ENCODE measurements at regions not wholly inside any gene's neighbourhood (a gene's known extent, or its start where the extent isn't known, plus 50 kb on each side); places are given as distances from the start of the nearest gene placed in this dataset.

DNA sequence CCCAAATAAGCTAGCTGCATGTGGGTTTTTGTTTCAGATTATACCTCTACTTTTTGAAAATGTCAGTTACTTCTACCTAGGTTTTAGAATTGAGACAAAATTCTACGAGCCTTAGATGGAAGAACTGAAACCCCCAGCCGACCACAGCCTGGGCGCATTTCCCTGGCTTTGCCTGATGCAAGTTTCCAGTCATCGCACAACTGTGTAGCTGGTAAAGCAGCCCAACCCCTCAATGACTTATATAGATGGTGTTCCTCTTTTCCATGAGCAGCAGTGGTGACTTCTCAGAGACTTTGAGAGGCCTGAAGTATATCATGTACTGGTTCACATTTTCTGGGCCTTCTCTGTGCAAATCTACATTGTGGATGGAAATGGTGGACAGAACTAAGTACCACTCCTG lies 515.4 kb upstream of the RAB6C start:
- TF ChIP-seq EZH2phosphoT487 (IDR thresholded peaks at IDR 0.05; ENCODE audit: borderline replicate concordance, low read length) (no peak), CTCF (conservative IDR thresholded peaks at IDR 0.05; ENCODE audit: low read depth, low read length) (no peak), EZH2 (IDR thresholded peaks at IDR 0.05; ENCODE audit: low read length, unreplicated experiment) (no peak)
- H3F3A ChIP-seq (ENCODE audit: low read length, unreplicated experiment): no peaks in the 10 kb centered on the region
- no peak overlapping the region for H2AFZ ChIP-seq (ENCODE audit: low read length)
- CTCF ChIA-PET: no interaction called here
- H4K20me1 ChIP-seq (ENCODE audit: low read length): no peaks in the 10 kb centered on the region
- H3K36me3 ChIP-seq (ENCODE audit: low read depth, low read length): no peaks in the 10 kb centered on the region
- no peak overlapping the region for H3K4me3 ChIP-seq (ENCODE audit: low read length)
- ATAC-seq: no peak
- no peaks in the 10 kb centered on the region for H3K27me3 ChIP-seq (ENCODE audit: low read length)
- BruUV-seq (replicated peaks): no TSS peak
- H3K79me2 ChIP-seq (ENCODE audit: low read length): no peaks in the 10 kb centered on the region
- POLR2A ChIA-PET (ENCODE audit: unreplicated experiment): no interaction called here
- H3K4me2 ChIP-seq (ENCODE audit: low read length): no peak overlapping the region
- DNase-seq: no peak
- H3K27ac ChIP-seq (ENCODE audit: low read length): no peak overlapping the region
- H3K9ac ChIP-seq (ENCODE audit: low read length): no peak overlapping the region
- intact Hi-C loops (cut with micrococcal nuclease): no loop called here
- no peaks in the 10 kb centered on the region for H3K9me2 ChIP-seq (replicated peaks; ENCODE audit: low read length)
- H3K9me3 ChIP-seq (ENCODE audit: low read length): no peaks in the 10 kb centered on the region
- H3K4me1 ChIP-seq (ENCODE audit: insufficient read depth, low read length): no peaks in the 10 kb centered on the region

DNA sequence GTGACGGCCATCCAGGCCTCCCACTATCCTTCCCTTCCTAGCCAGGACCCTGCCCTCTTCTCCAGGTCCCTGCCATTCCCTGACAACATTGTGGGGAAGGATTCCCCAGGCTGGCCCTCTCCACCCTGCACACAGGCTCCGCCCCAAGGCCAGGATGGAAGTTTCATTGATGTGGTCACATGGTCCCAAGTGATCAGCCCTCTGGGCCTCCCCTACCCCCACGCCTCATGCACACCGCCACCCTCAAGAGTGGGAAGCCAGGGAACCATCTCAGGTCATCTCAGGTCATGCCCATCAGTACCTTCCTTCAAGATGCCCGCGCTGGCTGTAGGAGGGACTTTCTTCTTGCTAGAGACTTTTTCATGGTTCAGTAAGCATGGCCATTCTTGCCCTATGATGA lies 514.8 kb upstream of the RAB6C start:
- Histone ChIP-seq H3F3A (ENCODE audit: low read length, unreplicated experiment) (no peaks in the 10 kb centered on the region), H3K4me2 (ENCODE audit: low read length) (no peak overlapping the region), H3K79me2 (ENCODE audit: low read length) (no peaks in the 10 kb centered on the region), H3K4me1 (ENCODE audit: insufficient read depth, low read length) (no peaks in the 10 kb centered on the region), H4K20me1 (ENCODE audit: low read length) (no peaks in the 10 kb centered on the region), H3K27ac (ENCODE audit: low read length) (no peak overlapping the region), H3K36me3 (ENCODE audit: low read depth, low read length) (no peaks in the 10 kb centered on the region), H3K9me2 (replicated peaks; ENCODE audit: low read length) (no peaks in the 10 kb centered on the region), H3K4me3 (ENCODE audit: low read length) (no peak overlapping the region), H3K9me3 (ENCODE audit: low read length) (no peaks in the 10 kb centered on the region), H3K9ac (ENCODE audit: low read length) (no peak overlapping the region), H3K27me3 (ENCODE audit: low read length) (no peaks in the 10 kb centered on the region), H2AFZ (ENCODE audit: low read length) (no peak overlapping the region)
- TF ChIP-seq EZH2 (IDR thresholded peaks at IDR 0.05; ENCODE audit: low read length, unreplicated experiment): no peak
- TF ChIP-seq EZH2phosphoT487 (IDR thresholded peaks at IDR 0.05; ENCODE audit: borderline replicate concordance, low read length): no peak
- no peak for TF ChIP-seq CTCF (conservative IDR thresholded peaks at IDR 0.05; ENCODE audit: low read depth, low read length)
- no TSS peak for BruUV-seq (replicated peaks)
- intact Hi-C loops (cut with micrococcal nuclease): no loop called here
- POLR2A ChIA-PET (ENCODE audit: unreplicated experiment): no interaction called here
- DNase-seq (no peak), ATAC-seq (no peak)
- CTCF ChIA-PET: no interaction called here

- CTCF ChIA-PET: no interaction called here
- TF ChIP-seq CTCF (conservative IDR thresholded peaks at IDR 0.05; ENCODE audit: low read depth, low read length): no peak
- TF ChIP-seq EZH2phosphoT487 (IDR thresholded peaks at IDR 0.05; ENCODE audit: borderline replicate concordance, low read length): no peak
- no peak for TF ChIP-seq EZH2 (IDR thresholded peaks at IDR 0.05; ENCODE audit: low read length, unreplicated experiment)
Measured at GRCh38 chr2:129465045-129465444, 514.4 kb upstream of the RAB6C start.

More at GRCh38 chr2:129465045-129465444, 514.4 kb upstream of the RAB6C start:
- Histone ChIP-seq H3K4me2 (ENCODE audit: low read length) (no peak overlapping the region), H4K20me1 (ENCODE audit: low read length) (no peaks in the 10 kb centered on the region), H3K9me3 (ENCODE audit: low read length) (no peaks in the 10 kb centered on the region), H3K9me2 (replicated peaks; ENCODE audit: low read length) (no peaks in the 10 kb centered on the region), H3K79me2 (ENCODE audit: low read length) (no peaks in the 10 kb centered on the region), H3K27me3 (ENCODE audit: low read length) (no peaks in the 10 kb centered on the region), H3F3A (ENCODE audit: low read length, unreplicated experiment) (no peaks in the 10 kb centered on the region), H3K9ac (ENCODE audit: low read length) (no peak overlapping the region), H2AFZ (ENCODE audit: low read length) (no peak overlapping the region), H3K27ac (ENCODE audit: low read length) (no peak overlapping the region), H3K36me3 (ENCODE audit: low read depth, low read length) (no peaks in the 10 kb centered on the region), H3K4me1 (ENCODE audit: insufficient read depth, low read length) (no peaks in the 10 kb centered on the region), H3K4me3 (ENCODE audit: low read length) (no peak overlapping the region)
- POLR2A ChIA-PET (ENCODE audit: unreplicated experiment): no interaction called here
- BruUV-seq (replicated peaks): no TSS peak
- intact Hi-C loops (cut with micrococcal nuclease): no loop called here
- DNase-seq (no peak), ATAC-seq (no peak)
